ENCODE measurements at regions not wholly inside any gene's neighbourhood (a gene's known extent, or its start where the extent isn't known, plus 50 kb on each side); places are given as distances from the start of the nearest gene placed in this dataset.

DNA sequence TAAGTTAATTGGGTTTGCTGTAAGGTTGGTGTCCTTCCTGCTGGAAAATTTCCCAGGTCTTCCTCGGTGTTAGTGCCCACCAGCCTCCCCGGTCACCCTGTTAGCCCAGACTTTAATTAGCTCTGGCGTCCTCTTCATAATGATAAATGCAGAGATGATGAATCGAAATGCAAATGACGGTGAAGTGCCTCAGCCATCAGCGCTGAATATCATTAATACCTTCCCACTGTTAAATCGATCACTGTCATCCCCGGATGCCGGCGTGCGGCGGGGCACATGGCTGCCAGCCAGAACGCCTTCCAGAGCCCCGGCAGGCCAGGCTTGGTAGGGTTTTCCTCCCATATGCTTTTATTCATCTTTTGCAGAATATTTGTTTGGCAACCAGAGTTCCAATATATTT, 204.5 kb downstream of the IRX2 start:
- H3K56ac ChIP-seq (replicated peaks; ENCODE audit: insufficient read length, low read depth, low read length), result no peak overlapping the region
- no peak overlapping the region for H3K4me3 ChIP-seq (ENCODE audit: extremely low read depth in 1 of 4, insufficient read depth in 2 of 4, low read depth in 3 of 4, low read length in 4 of 4)
- CTCF ChIA-PET (ENCODE audit: partially characterized antibody), result interaction anchor here (1.1 to 2.9 kb wide), 2 partner anchors 15 to 26 kb away, joined by 3 to 12 read pairs; no protein-coding TSS in a partner anchor
- 96% methylated on average over 14 of the region's 14 CpGs; no CpG with 5 or more reads in 1 of the 2 experiments for WGBS, 2 experiments (ENCODE audit: extremely low coverage in 1 of 2, insufficient coverage in 1 of 2, insufficient read length in 1 of 2, insufficient replicate concordance in 2 of 2, low coverage in 1 of 2, low lambda C conversion rate in 2 of 2, missing lambda C conversion rate in 1 of 2)
- H3K79me1 ChIP-seq (ENCODE audit: low read depth, low read length), result no peaks in the 10 kb centered on the region
- H3K9me3 ChIP-seq (ENCODE audit: insufficient read depth in 2 of 2, low read depth in 1 of 2, low read length in 1 of 2), result no peaks in the 10 kb centered on the region; a peak in 1 of 4 replicates
- H4K5ac ChIP-seq (ENCODE audit: insufficient read length, low read depth, low read length), result no peak overlapping the region
- no peak overlapping the region for H2BK20ac ChIP-seq (ENCODE audit: low read length)
- H3K79me2 ChIP-seq (ENCODE audit: control insufficient read depth in 1 of 2, insufficient read depth in 2 of 2, low read length in 2 of 2), result no peaks in the 10 kb centered on the region
- DNase-seq (ENCODE audit: low read depth in 1 of 2, low spot score in 2 of 2), result no peak
- POLR2A ChIA-PET (ENCODE audit: partially characterized antibody), result no interaction called here
- H2AK5ac ChIP-seq (ENCODE audit: low read depth, low read length), result no peak overlapping the region
- no peak overlapping the region for H2BK15ac ChIP-seq (ENCODE audit: low read length)
- H3K4me2 ChIP-seq (ENCODE audit: insufficient read depth in 1 of 2, low read depth in 2 of 2, low read length in 2 of 2), result no peak overlapping the region
- H4K91ac ChIP-seq (replicated peaks; ENCODE audit: insufficient read length, low read length), result no peak overlapping the region
- H3K23me2 ChIP-seq (ENCODE audit: low read depth, low read length), result no peaks in the 10 kb centered on the region
- H2BK12ac ChIP-seq (ENCODE audit: low read depth, low read length), result no peak overlapping the region
- no peak overlapping the region for H3K4ac ChIP-seq (replicated peaks; ENCODE audit: insufficient read length, low read depth, low read length)
- H4K20me1 ChIP-seq (replicated peaks in 1 of 2; ENCODE audit: control insufficient read depth in 1 of 2, insufficient read depth in 2 of 2, low read length in 2 of 2), result no peaks in the 10 kb centered on the region
- no peak overlapping the region for H3K14ac ChIP-seq (ENCODE audit: insufficient read length)
- no peak for FAIRE-seq
- no peak overlapping the region for H3K23ac ChIP-seq (ENCODE audit: insufficient read length)
- no peaks in the 10 kb centered on the region for H3K36me3 ChIP-seq (ENCODE audit: control insufficient read depth in 2 of 4, insufficient read depth in 4 of 4, low read length in 3 of 4)
- no peak overlapping the region for H3K27ac ChIP-seq (ENCODE audit: low read depth, low read length)
- H3K4me1 ChIP-seq (replicated peaks in 1 of 4; ENCODE audit: control insufficient read depth in 3 of 4, insufficient read depth in 4 of 4, low read length in 3 of 4), result no peaks in the 10 kb centered on the region
- no peak overlapping the region for H3K18ac ChIP-seq (ENCODE audit: extremely low read depth, low read length)
- no peaks in the 10 kb centered on the region for H3K27me3 ChIP-seq (replicated peaks in 1 of 4; ENCODE audit: control insufficient read depth in 3 of 4, extremely low read depth in 1 of 4, insufficient read depth in 3 of 4, low read length in 3 of 4)
- no peak overlapping the region for H3K9ac ChIP-seq (replicated peaks in 1 of 4; ENCODE audit: extremely low read depth in 1 of 4, low read depth in 3 of 4, low read length in 3 of 4)
- no peak overlapping the region for H2BK120ac ChIP-seq (replicated peaks; ENCODE audit: low read depth, low read length)
- no peak overlapping the region for H2BK5ac ChIP-seq (ENCODE audit: low read depth, low read length)
- no peak overlapping the region for H4K8ac ChIP-seq (ENCODE audit: extremely low read depth, insufficient read depth, low read length)
- no peak overlapping the region for H2AFZ ChIP-seq (ENCODE audit: low read length)
- TF ChIP-seq FOSL1 (IDR thresholded peaks at IDR 0.05; ENCODE audit: insufficient read depth, low read depth, low read length) (no peak), ASH2L (IDR thresholded peaks at IDR 0.05; ENCODE audit: low read length) (no peak), TAF1 (IDR thresholded peaks at IDR 0.05; ENCODE audit: low read depth, low read length) (no peak), SIN3A (conservative IDR thresholded peaks at IDR 0.05 in 1 of 2, IDR thresholded peaks at IDR 0.05 in 1 of 2; ENCODE audit: low read depth in 1 of 2, low read length in 2 of 2) (no peak)

Measured in H1 (cell line).